HepG2 (cell line): ENCODE measurements at regions not wholly inside any gene's neighbourhood (a gene's known extent, or its start where the extent isn't known, plus 50 kb on each side); places are given as distances from the start of the nearest gene placed in this dataset.
A peak's percentile ranks its signal among the peaks of the same experiment; 100 is the strongest.

ENCODE experiments used
- HNF4A ChIP-seq: sonication (generic); formaldehyde crosslinking; IDR thresholded peaks from 2 replicates; pipeline ENCODE4 v1.4.0; 2020; ENCODE audit warnings: missing genetic modification reagents
- HNF4G ChIP-seq, 2 experiments: sonication (generic) in 1 of 2; formaldehyde crosslinking in 1 of 2; IDR thresholded peaks; 2 replicates each; pipeline versions ENCODE4 v1.4.0 to v1.6.1; 2011 to 2020; ENCODE audit warnings: borderline replicate concordance in 2 of 2, low read depth in 2 of 2, mild to moderate bottlenecking in 2 of 2, low read length in 1 of 2, missing genetic modification reagents in 1 of 2, moderate library complexity in 1 of 2
- HNRNPK ChIP-seq: fragments of 200-400 bp; formaldehyde crosslinking; IDR thresholded peaks from 2 replicates; pipeline ENCODE4 v1.6.1; 2018; ENCODE audit warnings: low read length, low read depth, moderate library complexity, mild to moderate bottlenecking; ENCODE audit not compliant: poor library complexity, severe bottlenecking
- MTF2 ChIP-seq: sonication (generic); formaldehyde crosslinking; IDR thresholded peaks from 2 replicates; pipeline ENCODE4 v1.5.0; 2020; ENCODE audit warnings: missing genetic modification reagents, borderline replicate concordance
- MXI1 ChIP-seq: IDR thresholded peaks from 3 replicates; pipeline ENCODE4 v1.6.1; 2012; ENCODE audit warnings: low read depth, low read length, inconsistent platforms, borderline replicate concordance
- NFE2L1 ChIP-seq: sonication (generic); formaldehyde crosslinking; IDR thresholded peaks from 2 replicates; pipeline ENCODE4 v1.4.0; 2020; ENCODE audit warnings: missing genetic modification reagents, mild to moderate bottlenecking, borderline replicate concordance
- NFYB ChIP-seq: sonication (generic); formaldehyde crosslinking; IDR thresholded peaks from 2 replicates; pipeline ENCODE4 v1.4.0; 2020; ENCODE audit warnings: missing genetic modification reagents
- PRPF4 ChIP-seq: fragments of 200-400 bp; formaldehyde crosslinking; IDR thresholded peaks from 2 replicates; pipeline ENCODE4 v1.6.1; 2016; ENCODE audit warnings: low read length, low read depth; ENCODE audit not compliant: poor library complexity, severe bottlenecking
- RARA ChIP-seq: IDR thresholded peaks from 2 replicates; pipeline ENCODE4 v1.6.1; 2016; ENCODE audit warnings: missing genetic modification reagents, missing compliant biosample characterization
- RFXANK ChIP-seq: IDR thresholded peaks from 2 replicates; pipeline ENCODE4 v1.6.1; 2016
- SIN3A ChIP-seq: IDR thresholded peaks from 2 replicates; pipeline ENCODE4 v1.6.1; 2011; ENCODE audit warnings: low read depth, mild to moderate bottlenecking, control low read depth, low read length, borderline replicate concordance
- U2AF2 ChIP-seq: fragments of 200-400 bp; formaldehyde crosslinking; IDR thresholded peaks from 2 replicates; pipeline ENCODE4 v1.6.1; 2017; ENCODE audit warnings: low read depth, mild to moderate bottlenecking, low read length
- YY1 ChIP-seq: IDR thresholded peaks from 2 replicates; pipeline ENCODE4 v1.6.1; 2011; ENCODE audit warnings: low read length, low read depth, moderate library complexity, mild to moderate bottlenecking; ENCODE audit not compliant: insufficient read depth, insufficient replicate concordance
- ZNF224 ChIP-seq: sonication (generic); formaldehyde crosslinking; IDR thresholded peaks from 2 replicates; pipeline ENCODE4 v1.5.0; 2020; ENCODE audit warnings: mild to moderate bottlenecking, missing genetic modification reagents
- ZNF446 ChIP-seq: sonication (generic); formaldehyde crosslinking; IDR thresholded peaks from 2 replicates; pipeline ENCODE4 v1.5.0; 2020; ENCODE audit warnings: mild to moderate bottlenecking, missing genetic modification reagents
- ZNF557 ChIP-seq: sonication (generic); formaldehyde crosslinking; IDR thresholded peaks from 2 replicates; pipeline ENCODE4 v1.4.0; 2020; ENCODE audit warnings: missing genetic modification reagents
- ZNF7 ChIP-seq: IDR thresholded peaks from 2 replicates; pipeline ENCODE4 v1.6.1; 2016; ENCODE audit warnings: missing biosample characterization, missing genetic modification reagents
- ZSCAN9 ChIP-seq: IDR thresholded peaks from 2 replicates; pipeline ENCODE4 v1.6.1; 2016; ENCODE audit warnings: borderline replicate concordance
- TF ChIP-seq, protein P1 (sequence below): sonication (generic); formaldehyde crosslinking; IDR thresholded peaks from 2 replicates; pipeline ENCODE4 v1.4.0; 2020; ENCODE audit warnings: mild to moderate bottlenecking, missing genetic modification reagents, borderline replicate concordance
- TF ChIP-seq, protein P2 (sequence below): sonication (generic); formaldehyde crosslinking; IDR thresholded peaks from 2 replicates; pipeline ENCODE4 v1.5.0; 2020; ENCODE audit warnings: missing genetic modification reagents
- TF ChIP-seq, protein P3 (sequence below): fragments of 450-650 bp; IDR thresholded peaks from 2 replicates; pipeline ENCODE4 v1.6.1; 2016
- TF ChIP-seq, protein P4 (sequence below): sonication (generic); formaldehyde crosslinking; IDR thresholded peaks from 2 replicates; pipeline ENCODE4 v1.4.0; 2020; ENCODE audit warnings: mild to moderate bottlenecking, low read depth, missing genetic modification reagents

DNA sequence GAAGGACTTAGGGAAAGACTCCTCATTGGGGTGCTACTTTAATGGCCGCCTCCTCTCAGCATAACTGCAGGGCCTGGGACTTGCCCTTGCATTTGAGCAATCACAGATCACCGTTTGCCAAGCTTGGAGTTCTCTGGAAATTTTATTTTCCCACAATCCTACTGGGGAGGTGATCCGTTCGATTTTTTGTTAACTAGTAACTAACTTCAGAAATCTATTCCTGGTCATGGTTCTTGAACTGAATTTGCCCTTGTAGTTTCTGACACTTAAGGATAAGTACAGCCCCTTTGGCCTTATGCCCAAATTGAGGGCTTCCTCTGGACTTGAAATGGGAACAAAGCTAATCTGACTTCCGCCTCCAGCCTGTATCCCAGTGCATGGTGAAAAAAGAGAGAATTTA lies 60.5 kb upstream of the ST3GAL5 start (continued):
- TF ChIP-seq, protein P1, sequence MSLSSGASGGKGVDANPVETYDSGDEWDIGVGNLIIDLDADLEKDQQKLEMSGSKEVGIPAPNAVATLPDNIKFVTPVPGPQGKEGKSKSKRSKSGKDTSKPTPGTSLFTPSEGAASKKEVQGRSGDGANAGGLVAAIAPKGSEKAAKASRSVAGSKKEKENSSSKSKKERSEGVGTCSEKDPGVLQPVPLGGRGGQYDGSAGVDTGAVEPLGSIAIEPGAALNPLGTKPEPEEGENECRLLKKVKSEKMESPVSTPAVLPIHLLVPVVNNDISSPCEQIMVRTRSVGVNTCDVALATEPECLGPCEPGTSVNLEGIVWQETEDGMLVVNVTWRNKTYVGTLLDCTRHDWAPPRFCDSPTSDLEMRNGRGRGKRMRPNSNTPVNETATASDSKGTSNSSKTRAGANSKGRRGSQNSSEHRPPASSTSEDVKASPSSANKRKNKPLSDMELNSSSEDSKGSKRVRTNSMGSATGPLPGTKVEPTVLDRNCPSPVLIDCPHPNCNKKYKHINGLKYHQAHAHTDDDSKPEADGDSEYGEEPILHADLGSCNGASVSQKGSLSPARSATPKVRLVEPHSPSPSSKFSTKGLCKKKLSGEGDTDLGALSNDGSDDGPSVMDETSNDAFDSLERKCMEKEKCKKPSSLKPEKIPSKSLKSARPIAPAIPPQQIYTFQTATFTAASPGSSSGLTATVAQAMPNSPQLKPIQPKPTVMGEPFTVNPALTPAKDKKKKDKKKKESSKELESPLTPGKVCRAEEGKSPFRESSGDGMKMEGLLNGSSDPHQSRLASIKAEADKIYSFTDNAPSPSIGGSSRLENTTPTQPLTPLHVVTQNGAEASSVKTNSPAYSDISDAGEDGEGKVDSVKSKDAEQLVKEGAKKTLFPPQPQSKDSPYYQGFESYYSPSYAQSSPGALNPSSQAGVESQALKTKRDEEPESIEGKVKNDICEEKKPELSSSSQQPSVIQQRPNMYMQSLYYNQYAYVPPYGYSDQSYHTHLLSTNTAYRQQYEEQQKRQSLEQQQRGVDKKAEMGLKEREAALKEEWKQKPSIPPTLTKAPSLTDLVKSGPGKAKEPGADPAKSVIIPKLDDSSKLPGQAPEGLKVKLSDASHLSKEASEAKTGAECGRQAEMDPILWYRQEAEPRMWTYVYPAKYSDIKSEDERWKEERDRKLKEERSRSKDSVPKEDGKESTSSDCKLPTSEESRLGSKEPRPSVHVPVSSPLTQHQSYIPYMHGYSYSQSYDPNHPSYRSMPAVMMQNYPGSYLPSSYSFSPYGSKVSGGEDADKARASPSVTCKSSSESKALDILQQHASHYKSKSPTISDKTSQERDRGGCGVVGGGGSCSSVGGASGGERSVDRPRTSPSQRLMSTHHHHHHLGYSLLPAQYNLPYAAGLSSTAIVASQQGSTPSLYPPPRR, result no peak
- no peak for TF ChIP-seq RFXANK (CRISPR knock-in tag)
- no peak for TF ChIP-seq NFYB (CRISPR knock-in tag)
- TF ChIP-seq HNF4G (IDR thresholded peaks at IDR 0.05; ENCODE audit: borderline replicate concordance, low read depth, low read length), result no peak
- no peak for TF ChIP-seq HNF4G (CRISPR knock-in tag; IDR thresholded peaks at IDR 0.05; ENCODE audit: borderline replicate concordance, low read depth)
- no peak for TF ChIP-seq ZSCAN9
- no peak for TF ChIP-seq ZNF557 (CRISPR knock-in tag)
- peak; percentile 25; the same call in 1 of the 2 replicates for TF ChIP-seq RARA (CRISPR knock-in tag)
- TF ChIP-seq ZNF7 (CRISPR knock-in tag), result no peak
- TF ChIP-seq ZNF446, result no peak
- no peak for TF ChIP-seq NFE2L1
- TF ChIP-seq HNRNPK, result no peak
- no peak for TF ChIP-seq MXI1
- TF ChIP-seq HNF4A (CRISPR knock-in tag), result no peak
- TF ChIP-seq U2AF2, result no peak
- TF ChIP-seq, protein P2, sequence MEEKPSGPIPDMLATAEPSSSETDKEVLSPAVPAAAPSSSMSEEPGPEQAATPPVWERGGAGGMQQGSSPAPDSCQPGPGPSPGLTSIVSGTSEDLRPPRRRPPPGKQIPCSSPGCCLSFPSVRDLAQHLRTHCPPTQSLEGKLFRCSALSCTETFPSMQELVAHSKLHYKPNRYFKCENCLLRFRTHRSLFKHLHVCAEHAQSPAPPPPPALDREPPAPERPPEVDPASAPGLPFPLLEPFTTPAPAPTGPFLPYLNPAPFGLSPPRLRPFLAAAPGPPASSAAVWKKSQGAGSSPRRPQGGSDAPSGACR (CRISPR knock-in tag), result no peak
- TF ChIP-seq YY1, result peak; percentile 12
- TF ChIP-seq, protein P3, sequence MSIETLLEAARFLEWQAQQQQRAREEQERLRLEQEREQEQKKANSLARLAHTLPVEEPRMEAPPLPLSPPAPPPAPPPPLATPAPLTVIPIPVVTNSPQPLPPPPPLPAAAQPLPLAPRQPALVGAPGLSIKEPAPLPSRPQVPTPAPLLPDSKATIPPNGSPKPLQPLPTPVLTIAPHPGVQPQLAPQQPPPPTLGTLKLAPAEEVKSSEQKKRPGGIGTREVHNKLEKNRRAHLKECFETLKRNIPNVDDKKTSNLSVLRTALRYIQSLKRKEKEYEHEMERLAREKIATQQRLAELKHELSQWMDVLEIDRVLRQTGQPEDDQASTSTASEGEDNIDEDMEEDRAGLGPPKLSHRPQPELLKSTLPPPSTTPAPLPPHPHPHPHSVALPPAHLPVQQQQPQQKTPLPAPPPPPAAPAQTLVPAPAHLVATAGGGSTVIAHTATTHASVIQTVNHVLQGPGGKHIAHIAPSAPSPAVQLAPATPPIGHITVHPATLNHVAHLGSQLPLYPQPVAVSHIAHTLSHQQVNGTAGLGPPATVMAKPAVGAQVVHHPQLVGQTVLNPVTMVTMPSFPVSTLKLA, result no peak
- no peak for TF ChIP-seq PRPF4
- no peak for TF ChIP-seq ZNF224 (CRISPR knock-in tag)
- no peak for TF ChIP-seq SIN3A
- TF ChIP-seq MTF2 (CRISPR knock-in tag), result no peak
- TF ChIP-seq, protein P4, sequence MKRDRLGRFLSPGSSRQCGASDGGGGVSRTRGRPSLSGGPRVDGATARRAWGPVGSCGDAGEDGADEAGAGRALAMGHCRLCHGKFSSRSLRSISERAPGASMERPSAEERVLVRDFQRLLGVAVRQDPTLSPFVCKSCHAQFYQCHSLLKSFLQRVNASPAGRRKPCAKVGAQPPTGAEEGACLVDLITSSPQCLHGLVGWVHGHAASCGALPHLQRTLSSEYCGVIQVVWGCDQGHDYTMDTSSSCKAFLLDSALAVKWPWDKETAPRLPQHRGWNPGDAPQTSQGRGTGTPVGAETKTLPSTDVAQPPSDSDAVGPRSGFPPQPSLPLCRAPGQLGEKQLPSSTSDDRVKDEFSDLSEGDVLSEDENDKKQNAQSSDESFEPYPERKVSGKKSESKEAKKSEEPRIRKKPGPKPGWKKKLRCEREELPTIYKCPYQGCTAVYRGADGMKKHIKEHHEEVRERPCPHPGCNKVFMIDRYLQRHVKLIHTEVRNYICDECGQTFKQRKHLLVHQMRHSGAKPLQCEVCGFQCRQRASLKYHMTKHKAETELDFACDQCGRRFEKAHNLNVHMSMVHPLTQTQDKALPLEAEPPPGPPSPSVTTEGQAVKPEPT, result no peak
